CD4-positive, alpha-beta T cell treated with Interleukin-15 for 1 hour (primary cell): ENCODE measurements at regions not wholly inside any gene's neighbourhood (a gene's known extent, or its start where the extent isn't known, plus 50 kb on each side); places are given as distances from the start of the nearest gene placed in this dataset.
"Not testable (repeated sequence)": the region's sequence is repeated elsewhere in the genome, so short reads cannot be mapped to it uniquely, and the experiment has no call there.

Source experiments
- DNase-seq: peaks from one replicate; pipeline ENCODE4 v3.0.0-alpha.2; 2020

DNA sequence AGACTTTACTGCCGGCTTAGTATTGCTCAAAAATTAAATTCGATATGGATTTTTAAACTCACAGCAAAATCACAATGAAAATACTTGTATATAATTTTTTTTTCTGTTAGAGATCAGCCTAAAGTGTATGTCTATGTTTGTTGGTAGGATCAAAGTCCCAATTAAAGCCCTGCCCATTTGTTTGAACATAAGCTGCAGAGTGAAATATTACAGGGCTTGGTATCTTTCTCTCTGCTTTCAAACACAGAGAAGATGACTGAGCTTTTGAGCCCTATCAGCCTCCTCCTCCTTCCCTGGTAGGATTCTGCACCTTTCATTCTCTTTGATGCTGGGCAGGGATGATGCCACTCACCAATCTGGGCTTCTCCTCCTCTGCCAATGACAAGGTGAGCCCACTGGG, 345.4 kb downstream of the PPP1R2C start:
- no peak for DNase-seq

DNA sequence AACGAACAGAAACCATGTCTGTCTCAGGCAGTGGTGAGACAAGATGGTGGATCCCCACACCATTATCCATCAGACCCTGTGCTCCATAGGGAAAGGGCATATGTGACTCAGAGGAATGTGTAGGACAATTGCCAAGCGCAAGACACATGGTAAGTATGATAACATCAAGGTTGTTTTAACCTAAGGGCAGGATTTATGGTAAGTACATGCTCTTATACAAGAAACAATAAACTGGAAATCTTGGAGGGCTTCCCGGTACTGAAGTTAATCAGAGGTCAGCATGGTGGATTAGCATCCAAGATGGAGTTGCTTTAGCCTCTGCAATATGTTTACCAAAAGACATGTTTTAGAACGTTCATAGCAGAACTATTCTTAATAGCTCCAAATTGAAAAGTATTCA, 355.0 kb downstream of the PPP1R2C start:
- DNase-seq, result no peak

DNA sequence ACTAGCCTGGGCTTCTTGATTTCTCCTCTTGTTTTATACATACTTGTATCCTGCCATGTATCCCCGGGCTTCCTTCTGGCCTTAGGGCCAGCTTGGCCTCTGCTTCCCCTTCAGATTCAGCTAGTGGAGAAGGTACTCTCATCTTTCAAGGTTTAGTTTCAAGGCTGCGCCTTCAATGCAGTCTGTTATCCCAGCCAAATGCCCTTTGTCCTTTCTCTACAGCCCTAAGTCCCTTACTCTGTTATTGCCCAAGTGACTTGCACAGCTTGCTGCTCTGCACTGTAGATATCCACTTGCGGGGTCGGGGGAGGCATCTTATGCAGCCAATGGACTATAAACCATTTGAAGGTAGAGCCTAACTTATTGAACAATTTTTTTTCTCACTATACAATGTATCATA, 357.5 kb downstream of the PPP1R2C start:
- no peak for DNase-seq

DNA sequence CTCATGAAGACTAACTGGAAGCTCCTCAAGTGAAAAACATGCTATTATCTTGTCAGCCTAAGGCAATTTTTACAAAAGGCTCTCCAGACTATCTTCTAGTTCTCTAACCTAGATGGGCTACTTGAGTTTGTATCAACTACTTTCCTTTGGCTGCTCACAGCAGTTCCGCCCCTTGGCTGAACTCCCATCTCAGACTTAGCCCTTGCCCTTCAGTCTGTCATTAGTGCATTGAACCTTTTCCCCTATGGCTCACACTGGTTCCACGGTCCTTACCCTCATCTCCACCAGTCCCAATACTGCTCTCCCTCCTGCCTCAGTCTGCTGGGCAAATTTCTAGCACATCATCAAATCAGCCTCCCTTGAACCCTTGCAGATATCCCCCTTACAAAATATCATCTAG, 362.3 kb downstream of the PPP1R2C start:
- DNase-seq, result no peak

DNA sequence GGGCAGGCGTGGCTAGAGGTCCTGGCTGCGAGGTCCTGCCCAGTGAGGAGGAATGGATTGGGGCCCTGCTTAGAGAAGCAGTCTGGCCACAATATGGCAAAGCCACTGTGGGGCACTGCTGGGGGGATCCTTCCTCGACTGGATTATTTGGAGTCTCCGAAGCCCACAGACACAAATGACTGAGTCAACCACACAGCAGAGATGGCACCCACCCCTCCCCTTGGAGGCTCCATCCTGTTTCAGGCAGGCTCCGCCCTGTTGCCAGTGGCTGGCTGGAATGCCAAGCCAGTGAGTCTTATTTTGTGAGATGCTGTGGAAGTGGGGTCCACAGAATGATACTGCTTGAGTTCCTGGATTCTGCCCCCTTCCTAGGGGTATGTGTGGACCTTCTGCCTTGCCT, 363.9 kb downstream of the PPP1R2C start:
- DNase-seq, result no peak

DNA sequence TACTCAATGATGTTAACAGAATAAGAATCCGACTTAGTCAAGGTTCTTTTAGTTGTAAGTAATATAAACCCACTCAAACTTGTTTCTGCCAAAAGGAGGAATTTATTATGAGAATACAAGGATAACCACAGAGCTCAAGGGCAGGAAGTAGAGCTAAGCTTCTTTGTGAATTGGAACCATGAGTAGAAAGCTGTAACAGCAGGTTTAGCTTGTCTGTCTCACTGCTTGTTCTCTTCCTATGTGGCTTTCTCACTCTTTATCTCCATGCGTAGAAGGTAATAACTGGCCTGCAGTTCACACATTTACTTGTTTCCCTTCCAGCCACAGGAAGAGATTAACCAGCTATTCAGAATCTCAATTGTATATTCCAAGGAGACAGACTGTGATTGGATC, 378.3 kb downstream of the PPP1R2C start:
- no peak for DNase-seq

DNA sequence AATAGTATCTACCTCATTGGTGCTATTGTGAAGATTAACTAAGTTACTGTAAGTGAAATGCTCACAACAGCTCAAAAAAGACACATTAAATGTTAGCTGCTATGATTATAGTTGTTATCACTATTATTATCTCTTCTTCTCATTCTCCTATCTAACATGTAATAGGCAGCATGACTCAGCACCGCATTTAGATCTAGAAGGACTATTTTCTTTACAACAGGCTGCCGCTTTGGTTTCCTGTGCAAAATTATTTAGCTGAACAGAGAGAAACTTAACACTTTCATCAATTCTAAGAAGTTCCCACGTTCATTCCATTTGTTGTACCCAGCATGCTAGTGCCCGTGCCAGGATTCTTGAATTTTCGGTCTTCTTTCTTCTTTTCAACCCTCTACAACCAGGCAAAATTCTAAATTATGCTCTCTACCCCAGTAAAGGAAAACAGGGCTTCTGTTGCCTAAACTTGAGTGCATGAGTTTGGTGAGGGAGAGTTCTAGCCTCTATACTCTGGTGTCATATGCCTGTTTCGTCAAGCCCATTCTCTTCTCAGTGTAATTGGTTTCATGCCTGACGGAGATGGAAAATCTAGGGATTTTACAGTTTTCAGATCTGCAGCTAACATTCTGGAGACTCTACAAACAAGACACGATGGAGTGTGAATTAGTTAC, 378.9 kb downstream of the PPP1R2C start:
- no peak for DNase-seq

DNA sequence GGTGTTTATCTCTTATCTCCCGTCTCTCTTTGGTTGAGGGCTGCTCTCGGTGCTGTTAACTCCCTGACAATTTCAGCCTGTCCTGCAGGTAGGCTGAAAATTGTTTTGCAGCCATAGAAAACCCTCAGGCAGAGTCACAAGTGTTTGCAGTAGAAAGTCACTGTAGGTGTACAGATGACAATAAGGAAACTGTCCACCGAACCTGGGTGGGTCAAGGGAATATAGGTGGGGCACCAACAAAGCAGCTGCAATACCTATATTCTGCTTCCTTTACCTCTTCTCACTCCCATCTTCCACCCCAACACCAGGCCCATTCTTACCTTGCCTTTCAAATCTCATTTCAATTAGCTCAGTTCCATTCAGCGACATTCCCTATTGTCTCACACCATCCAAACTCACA, 381.8 kb downstream of the PPP1R2C start:
- no peak for DNase-seq

DNA sequence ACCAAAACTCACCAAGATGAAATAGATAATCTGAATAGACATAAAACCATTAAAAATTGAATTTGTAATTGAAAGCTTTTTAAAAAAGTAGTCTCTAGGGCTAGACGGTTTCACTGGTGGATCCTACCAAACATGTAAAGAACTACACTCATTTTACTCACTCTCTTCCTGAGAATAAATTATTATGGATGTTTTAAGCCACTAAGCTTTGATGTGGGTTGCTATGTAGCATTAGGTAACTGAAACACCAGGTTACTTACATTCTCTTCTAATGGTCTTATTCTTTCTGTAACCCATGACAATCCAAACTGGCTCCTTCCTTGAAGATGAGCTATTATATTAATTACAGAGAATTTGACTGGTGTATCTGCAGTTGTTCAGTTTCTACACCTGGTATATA, 385.1 kb downstream of the PPP1R2C start:
- no peak for DNase-seq

DNA sequence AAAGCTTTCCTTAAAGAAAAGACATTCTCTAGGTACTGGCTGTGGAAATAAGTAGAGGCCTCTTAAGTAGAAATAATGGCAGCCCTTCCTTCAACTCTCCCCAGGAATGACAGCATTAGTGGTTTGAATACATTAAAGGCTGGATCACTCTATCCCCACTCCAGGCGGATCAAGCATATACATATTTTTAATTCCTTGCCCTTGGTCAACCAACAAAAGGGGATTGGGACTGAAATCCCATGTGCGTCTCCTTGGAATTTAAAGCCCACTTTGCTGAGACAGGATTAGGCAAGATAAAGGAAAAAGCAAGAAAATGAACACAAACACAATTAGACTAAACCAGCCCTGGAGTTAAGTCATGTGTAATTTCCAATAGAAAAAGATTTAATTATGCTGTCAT, 391.3 kb downstream of the PPP1R2C start:
- DNase-seq, result no peak

DNA sequence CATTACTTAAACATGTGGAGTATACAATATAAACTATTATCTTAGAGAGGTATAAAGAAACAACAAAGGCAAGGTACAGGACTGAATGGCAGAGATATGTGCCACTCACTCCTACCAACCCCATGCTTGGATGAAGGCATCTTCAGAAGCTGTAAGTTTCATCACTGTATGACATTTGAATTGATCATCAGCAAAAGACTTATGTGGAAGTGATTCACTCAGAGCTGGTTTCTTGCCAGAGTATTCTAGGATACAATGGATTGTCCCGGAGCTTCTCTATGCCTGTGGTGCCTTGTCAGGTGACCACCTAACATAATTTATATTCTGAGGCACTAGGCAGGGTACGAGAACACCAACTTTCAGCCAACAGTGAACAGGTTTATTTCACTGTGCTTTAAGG, 392.2 kb downstream of the PPP1R2C start:
- DNase-seq, result no peak

DNA sequence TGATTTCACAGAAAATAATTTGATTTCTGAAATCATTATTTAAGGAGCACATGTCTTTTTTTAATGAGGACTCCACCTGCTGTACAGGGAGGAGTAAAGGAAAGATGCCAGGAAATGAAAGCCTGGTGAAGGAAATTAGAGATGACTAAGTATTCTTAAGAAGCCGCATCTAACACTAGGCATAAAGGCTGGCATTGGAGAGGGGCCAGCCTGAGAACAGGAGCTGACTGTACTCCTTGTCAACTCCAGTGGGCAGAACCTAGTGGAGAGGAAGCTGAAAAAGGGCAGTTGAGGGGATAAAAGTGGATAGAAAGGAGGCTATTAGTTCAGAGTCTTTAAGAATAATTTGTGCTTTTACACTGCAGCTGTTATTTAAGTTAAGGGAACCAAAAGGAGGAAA, 393.0 kb downstream of the PPP1R2C start:
- DNase-seq, result no peak

DNA sequence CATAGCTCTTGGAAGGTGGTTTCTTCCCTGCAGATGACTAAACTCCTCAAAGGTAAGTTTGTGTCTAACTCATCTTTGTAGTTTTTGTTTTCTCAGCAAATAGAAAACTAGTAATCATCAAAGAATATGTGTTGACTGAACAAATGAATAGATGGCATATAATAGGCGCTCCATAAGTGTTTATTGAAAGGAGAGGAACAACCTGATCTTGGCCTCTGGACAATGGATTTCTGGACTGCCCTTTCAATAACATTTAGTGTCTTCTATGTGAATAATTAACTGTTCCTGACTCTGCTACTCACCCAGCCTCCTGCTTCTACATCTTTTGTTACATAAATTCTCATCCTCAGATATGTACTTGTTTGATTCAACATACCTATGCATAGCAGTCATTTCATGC, 399.1 kb downstream of the PPP1R2C start:
- no peak for DNase-seq

DNA sequence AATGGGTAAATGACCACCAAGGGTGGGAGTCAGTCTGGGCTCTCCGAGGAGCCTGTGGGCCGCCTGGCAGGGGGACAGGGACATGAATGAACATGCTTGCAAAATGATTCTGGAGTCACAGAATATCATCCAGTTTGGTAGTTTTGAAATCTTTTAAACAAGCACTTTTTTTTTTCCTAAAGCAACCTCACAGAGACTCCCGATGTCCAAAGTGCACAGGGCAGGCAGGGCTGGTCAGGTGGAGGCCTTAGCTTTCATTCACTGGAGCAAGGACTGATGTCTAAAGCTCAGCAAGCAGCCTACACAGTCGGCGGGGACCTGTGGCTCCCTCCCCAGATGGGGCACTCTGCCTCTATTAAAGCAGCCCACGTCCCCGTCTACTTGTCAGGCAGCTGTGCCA, 402.9 kb downstream of the PPP1R2C start:
- no peak for DNase-seq

DNA sequence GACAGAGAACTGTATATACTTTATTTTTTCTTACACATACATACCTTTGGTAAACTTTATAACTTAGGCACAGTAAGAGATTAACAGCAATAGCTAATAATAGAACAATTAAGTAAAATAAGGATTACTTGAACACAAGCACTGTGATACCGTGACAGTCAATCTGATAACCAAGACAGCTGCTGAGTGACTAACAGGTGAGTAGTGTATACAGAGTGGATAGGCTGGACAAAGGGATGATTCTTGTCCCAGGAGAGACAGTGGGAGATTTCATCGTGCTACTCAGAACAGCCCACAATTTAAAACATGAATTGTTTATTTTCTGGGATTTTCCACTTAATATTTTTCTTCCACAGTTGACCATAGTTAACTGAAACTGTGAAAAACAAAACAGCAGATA, 411.8 kb downstream of the PPP1R2C start:
- no peak for DNase-seq

DNA sequence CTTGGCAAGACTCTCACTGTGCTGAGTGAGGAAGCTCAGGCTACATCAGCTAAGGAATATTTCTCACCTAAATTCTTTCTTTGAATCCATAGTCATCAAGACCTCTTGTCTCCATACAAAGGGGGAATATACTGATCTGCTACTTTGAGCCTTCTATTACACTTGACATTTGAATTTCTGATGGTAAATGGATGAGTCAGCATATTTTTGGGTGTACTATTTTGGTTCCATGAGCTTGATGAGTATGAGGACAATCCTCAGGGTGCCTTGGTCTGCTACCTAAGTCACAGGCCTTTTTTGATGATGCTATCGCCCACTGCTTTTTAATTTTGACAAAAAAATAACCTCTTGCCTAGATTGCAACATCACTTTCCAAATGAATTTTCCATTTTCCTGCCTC, 415.7 kb downstream of the PPP1R2C start:
- no peak for DNase-seq

DNA sequence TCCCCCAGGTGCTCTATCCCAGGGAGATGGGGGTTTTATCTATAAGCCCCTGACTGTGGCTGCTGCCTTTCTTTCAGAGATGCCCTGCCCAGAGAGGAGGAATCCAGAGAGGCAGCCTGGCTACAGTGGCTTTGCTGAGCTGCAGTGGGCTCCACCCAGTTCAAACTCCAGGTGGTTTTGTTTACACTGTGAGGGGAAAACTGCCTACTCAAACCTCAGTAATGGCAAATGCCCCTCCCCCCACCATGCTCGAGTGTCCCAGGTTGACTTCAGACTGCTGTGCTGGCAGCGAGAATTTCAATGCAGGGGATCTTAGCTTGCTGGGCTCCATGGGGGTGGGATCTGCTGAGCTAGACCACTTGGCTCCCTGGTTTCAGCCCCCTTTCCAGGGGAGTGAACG, 419.6 kb upstream of the CASK start:
- DNase-seq, result not testable (repeated sequence)
